ENCODE measurements at regions not wholly inside any gene's neighbourhood (a gene's known extent, or its start where the extent isn't known, plus 50 kb on each side); places are given as distances from the start of the nearest gene placed in this dataset.

- Histone ChIP-seq H3K27ac (replicated peaks) (no peak overlapping the region), H3K4me3 (replicated peaks; ENCODE audit: insufficient read depth, low read length) (no peak overlapping the region), H3K27me3 (ENCODE audit: insufficient read depth, poor library complexity, severe bottlenecking) (peaks cover 2% of the 10 kb centered on the region)
- DNase-seq (ENCODE audit: low read depth in 1 of 2, low spot score in 1 of 2), result no peak
- TF ChIP-seq REST (IDR thresholded peaks at IDR 0.05; ENCODE audit: insufficient replicate concordance, low read depth), result no peak
- no peak for TF ChIP-seq GABPA (IDR thresholded peaks at IDR 0.05; ENCODE audit: low read depth)
- TF ChIP-seq, protein P1, sequence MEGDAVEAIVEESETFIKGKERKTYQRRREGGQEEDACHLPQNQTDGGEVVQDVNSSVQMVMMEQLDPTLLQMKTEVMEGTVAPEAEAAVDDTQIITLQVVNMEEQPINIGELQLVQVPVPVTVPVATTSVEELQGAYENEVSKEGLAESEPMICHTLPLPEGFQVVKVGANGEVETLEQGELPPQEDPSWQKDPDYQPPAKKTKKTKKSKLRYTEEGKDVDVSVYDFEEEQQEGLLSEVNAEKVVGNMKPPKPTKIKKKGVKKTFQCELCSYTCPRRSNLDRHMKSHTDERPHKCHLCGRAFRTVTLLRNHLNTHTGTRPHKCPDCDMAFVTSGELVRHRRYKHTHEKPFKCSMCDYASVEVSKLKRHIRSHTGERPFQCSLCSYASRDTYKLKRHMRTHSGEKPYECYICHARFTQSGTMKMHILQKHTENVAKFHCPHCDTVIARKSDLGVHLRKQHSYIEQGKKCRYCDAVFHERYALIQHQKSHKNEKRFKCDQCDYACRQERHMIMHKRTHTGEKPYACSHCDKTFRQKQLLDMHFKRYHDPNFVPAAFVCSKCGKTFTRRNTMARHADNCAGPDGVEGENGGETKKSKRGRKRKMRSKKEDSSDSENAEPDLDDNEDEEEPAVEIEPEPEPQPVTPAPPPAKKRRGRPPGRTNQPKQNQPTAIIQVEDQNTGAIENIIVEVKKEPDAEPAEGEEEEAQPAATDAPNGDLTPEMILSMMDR (IDR thresholded peaks at IDR 0.05; ENCODE audit: insufficient read depth, low read length), result no peak
- no peak for TF ChIP-seq POLR2AphosphoS5 (IDR thresholded peaks at IDR 0.05; ENCODE audit: low read depth)
- TF ChIP-seq SPI1 (IDR thresholded peaks at IDR 0.05; ENCODE audit: borderline replicate concordance, low read depth), result no peak
These were observed 90.3 kb upstream of the DLX6 start for GRCh38 chr7:96915029-96915428.

DNA sequence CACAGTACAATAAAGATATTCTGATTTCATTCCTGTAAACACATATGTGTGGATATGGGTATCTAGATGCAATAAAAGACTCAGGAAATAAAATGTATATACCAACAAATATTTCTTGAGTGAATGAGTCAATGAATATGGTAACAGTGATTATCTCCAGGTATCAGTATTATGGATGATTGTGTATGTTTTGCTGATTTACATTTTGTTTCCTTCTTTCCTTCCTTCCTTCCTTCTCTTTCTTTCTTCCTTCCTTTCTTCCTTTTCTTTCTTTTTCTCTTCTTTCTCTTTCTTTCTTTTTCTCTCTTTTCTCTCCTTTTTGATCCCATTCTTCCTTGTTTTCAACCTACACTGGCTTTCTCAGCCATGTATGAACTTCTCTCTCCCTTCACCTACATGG is 85.3 kb upstream of the DLX6 start:
- DNase-seq (ENCODE audit: low read depth in 1 of 2, low spot score in 1 of 2), result no peak
- no peak overlapping the region for H3K27ac ChIP-seq (replicated peaks)
- no peaks in the 10 kb centered on the region for H3K27me3 ChIP-seq (ENCODE audit: insufficient read depth, poor library complexity, severe bottlenecking)
- H3K4me3 ChIP-seq (replicated peaks; ENCODE audit: insufficient read depth, low read length), result no peak overlapping the region
- TF ChIP-seq SPI1 (IDR thresholded peaks at IDR 0.05; ENCODE audit: borderline replicate concordance, low read depth) (no peak), GABPA (IDR thresholded peaks at IDR 0.05; ENCODE audit: low read depth) (no peak), POLR2AphosphoS5 (IDR thresholded peaks at IDR 0.05; ENCODE audit: low read depth) (no peak), REST (IDR thresholded peaks at IDR 0.05; ENCODE audit: insufficient replicate concordance, low read depth) (no peak)
- TF ChIP-seq, protein P1 (IDR thresholded peaks at IDR 0.05; ENCODE audit: insufficient read depth, low read length), result no peak

DNA sequence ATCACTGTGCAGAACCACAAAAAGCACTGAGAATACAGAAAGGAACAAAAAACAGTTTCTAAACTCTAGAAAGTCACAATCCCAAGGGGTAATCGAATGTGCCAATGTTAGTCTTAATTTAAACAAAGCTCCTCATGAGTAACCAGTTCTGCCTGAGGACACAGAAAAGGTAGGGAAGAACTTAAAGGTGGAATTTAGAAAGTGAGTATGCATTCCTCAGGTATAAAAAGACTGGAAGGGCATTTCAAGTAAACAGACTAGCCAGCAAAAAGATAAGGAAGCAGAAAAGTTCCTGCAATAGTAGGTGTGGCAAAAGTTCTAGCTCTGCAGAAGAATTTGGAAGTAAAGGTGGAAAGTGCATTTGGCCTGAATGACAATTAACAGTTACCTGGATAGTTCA is 84.6 kb upstream of the DLX6 start:
- Histone ChIP-seq H3K27ac (replicated peaks) (no peak overlapping the region), H3K4me3 (replicated peaks; ENCODE audit: insufficient read depth, low read length) (no peak overlapping the region), H3K27me3 (ENCODE audit: insufficient read depth, poor library complexity, severe bottlenecking) (no peaks in the 10 kb centered on the region)
- TF ChIP-seq GABPA (IDR thresholded peaks at IDR 0.05; ENCODE audit: low read depth), result no peak
- no peak for TF ChIP-seq REST (IDR thresholded peaks at IDR 0.05; ENCODE audit: insufficient replicate concordance, low read depth)
- TF ChIP-seq SPI1 (IDR thresholded peaks at IDR 0.05; ENCODE audit: borderline replicate concordance, low read depth), result no peak
- TF ChIP-seq POLR2AphosphoS5 (IDR thresholded peaks at IDR 0.05; ENCODE audit: low read depth), result no peak
- TF ChIP-seq, protein P1 (IDR thresholded peaks at IDR 0.05; ENCODE audit: insufficient read depth, low read length), result no peak
- DNase-seq (ENCODE audit: low read depth in 1 of 2, low spot score in 1 of 2), result no peak

All from HL-60 (cell line).